ENCODE measurements at regions not wholly inside any gene's neighbourhood (a gene's known extent, or its start where the extent isn't known, plus 50 kb on each side); places are given as distances from the start of the nearest gene placed in this dataset.

DNA sequence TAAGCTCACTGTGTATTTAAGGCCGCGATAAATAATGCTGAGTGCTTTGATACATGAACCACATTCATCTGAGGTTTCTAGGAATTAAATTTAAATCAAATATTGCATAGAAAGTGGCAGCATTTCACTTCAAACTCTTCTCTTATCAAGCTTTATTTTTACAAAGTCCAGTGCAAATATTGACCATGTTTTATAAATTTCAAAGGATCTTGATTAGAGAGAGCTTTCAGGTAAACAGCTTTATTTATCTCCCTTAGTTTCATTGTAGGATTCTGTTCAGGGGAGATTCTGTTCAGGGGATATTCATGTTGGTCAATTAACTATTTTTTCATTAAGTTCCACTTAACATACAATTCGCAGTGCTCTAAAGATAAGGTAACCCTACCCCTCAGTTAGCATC is 249.7 kb upstream of the IRS2 start:
- TF ChIP-seq, protein P1, sequence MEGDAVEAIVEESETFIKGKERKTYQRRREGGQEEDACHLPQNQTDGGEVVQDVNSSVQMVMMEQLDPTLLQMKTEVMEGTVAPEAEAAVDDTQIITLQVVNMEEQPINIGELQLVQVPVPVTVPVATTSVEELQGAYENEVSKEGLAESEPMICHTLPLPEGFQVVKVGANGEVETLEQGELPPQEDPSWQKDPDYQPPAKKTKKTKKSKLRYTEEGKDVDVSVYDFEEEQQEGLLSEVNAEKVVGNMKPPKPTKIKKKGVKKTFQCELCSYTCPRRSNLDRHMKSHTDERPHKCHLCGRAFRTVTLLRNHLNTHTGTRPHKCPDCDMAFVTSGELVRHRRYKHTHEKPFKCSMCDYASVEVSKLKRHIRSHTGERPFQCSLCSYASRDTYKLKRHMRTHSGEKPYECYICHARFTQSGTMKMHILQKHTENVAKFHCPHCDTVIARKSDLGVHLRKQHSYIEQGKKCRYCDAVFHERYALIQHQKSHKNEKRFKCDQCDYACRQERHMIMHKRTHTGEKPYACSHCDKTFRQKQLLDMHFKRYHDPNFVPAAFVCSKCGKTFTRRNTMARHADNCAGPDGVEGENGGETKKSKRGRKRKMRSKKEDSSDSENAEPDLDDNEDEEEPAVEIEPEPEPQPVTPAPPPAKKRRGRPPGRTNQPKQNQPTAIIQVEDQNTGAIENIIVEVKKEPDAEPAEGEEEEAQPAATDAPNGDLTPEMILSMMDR (IDR thresholded peaks at IDR 0.05) = no peak
- TF ChIP-seq EP300 (IDR thresholded peaks at IDR 0.05) = no peak
